HepG2 (cell line): ENCODE measurements at regions not wholly inside any gene's neighbourhood (a gene's known extent, or its start where the extent isn't known, plus 50 kb on each side); places are given as distances from the start of the nearest gene placed in this dataset.
A peak's percentile ranks its signal among the peaks of the same experiment; 100 is the strongest.

Experiments used
- ATAC-seq: fragments of 200-7000 bp; cut with Tn5 transposase; 3 replicates; pipeline ENCODE4 v1.9.1; 2020; ENCODE audit warnings: mild to moderate bottlenecking, moderate library complexity
- BruUV-seq: library from RNA; stranded (reverse); fragments of 400-500 nt; replicated peaks from 2 replicates; lab custom pipeline; 2021; lab: Mats Ljungman, UMichigan
- CTCF ChIA-PET: fragments of 300-600 bp; formaldehyde crosslinking; extraction: SDS; loops from one replicate; lab custom pipeline; 2021; ENCODE audit warnings: low total read pairs, inconsistent platforms, low intra/inter-chr PET ratio; lab: Yijun Ruan, JAX
- POLR2A ChIA-PET: fragments of 350-600 bp; sonication (Branson Sonifier 250); formaldehyde crosslinking; loops from one replicate; lab custom pipeline; 2020; ENCODE audit warnings: antibody characterized with exemption, inconsistent platforms; lab: Yijun Ruan, JAX
- DNase-seq: peaks from one replicate; pipeline ENCODE4 v3.0.0-alpha.2; 2015; ENCODE audit warnings: low spot score
- FAIRE-seq: peaks from 3 replicates; lab custom pipeline; 2011; peaks lifted over from hg19 to GRCh38; lab: Jason Lieb, UNC
- H2AFZ ChIP-seq: one replicate; pipeline ENCODE4 v1.6.1; 2011; ENCODE audit warnings: low read length, inconsistent platforms
- H3K27ac ChIP-seq: fragments of 300-600 bp; 3 replicates; pipeline ENCODE4 v1.8.0; 2011; ENCODE audit warnings: mixed run types, mild to moderate bottlenecking, mixed read lengths, low read length, inconsistent platforms; ENCODE audit not compliant: insufficient read depth; ENCODE audit errors: extremely low read length
- H3K27me3 ChIP-seq, 2 experiments: fragments of 200-600 bp in 1 of 2; 2 replicates in 1 of 2; 3 replicates in 1 of 2; pipeline versions ENCODE4 v1.6.0 to v1.8.0; 2011; ENCODE audit warnings: low read length in 2 of 2, mild to moderate bottlenecking in 2 of 2, moderate library complexity in 2 of 2, inconsistent platforms in 1 of 2; ENCODE audit not compliant: insufficient read depth in 2 of 2, control insufficient read depth in 1 of 2
- H3K36me3 ChIP-seq, 2 experiments: fragments of 200-600 bp in 1 of 2; replicated peaks in 1 of 2; 2 replicates in 1 of 2; 3 replicates in 1 of 2; pipeline versions ENCODE4 v1.5.1 to v1.8.0; 2011; ENCODE audit warnings: low read length in 2 of 2, inconsistent platforms in 1 of 2; ENCODE audit not compliant: insufficient read depth in 2 of 2, control insufficient read depth in 1 of 2
- H3K4me1 ChIP-seq: 2 replicates; pipeline ENCODE4 v1.5.1; 2012; ENCODE audit warnings: low read length, inconsistent platforms; ENCODE audit not compliant: insufficient read depth
- H3K4me2 ChIP-seq: 2 replicates; pipeline ENCODE4 v1.6.0; 2011; ENCODE audit warnings: low read depth, low read length, inconsistent platforms
- H3K4me3 ChIP-seq, 3 experiments: fragments of 200-600 bp in 1 of 3; sonication (generic), shearing (Covaris generic) in 1 of 3; replicated peaks in 1 of 3; 2 replicates each; pipeline ENCODE4 v1.5.1; 2011 to 2016; ENCODE audit warnings: low read length in 3 of 3, inconsistent platforms in 2 of 3, low read depth in 2 of 3, mild to moderate bottlenecking in 2 of 3, control low read depth in 1 of 3, mixed read lengths in 1 of 3; ENCODE audit not compliant: insufficient read depth in 1 of 3
- H3K79me2 ChIP-seq: one replicate; pipeline ENCODE4 v1.6.1; 2011; ENCODE audit warnings: low read length, inconsistent platforms; ENCODE audit not compliant: insufficient read depth
- H3K9ac ChIP-seq: 2 replicates; pipeline ENCODE4 v1.6.0; 2011; ENCODE audit warnings: mild to moderate bottlenecking, low read depth, low read length, inconsistent platforms; ENCODE audit not compliant: insufficient read depth
- H3K9me3 ChIP-seq: 2 replicates; pipeline ENCODE4 v1.5.1; 2012; ENCODE audit warnings: mild to moderate bottlenecking, low read length
- H4K20me1 ChIP-seq: 2 replicates; pipeline ENCODE4 v1.6.0; 2011; ENCODE audit warnings: inconsistent platforms, mild to moderate bottlenecking, low read length, moderate library complexity; ENCODE audit not compliant: insufficient read depth
- FOXJ3 ChIP-seq: sonication (generic); formaldehyde crosslinking; IDR thresholded peaks from 2 replicates; pipeline ENCODE4 v1.4.0; 2020; ENCODE audit warnings: missing genetic modification reagents, mild to moderate bottlenecking, borderline replicate concordance
- GABPB1 ChIP-seq: IDR thresholded peaks from 2 replicates; pipeline ENCODE4 v1.6.1; 2016; ENCODE audit warnings: mild to moderate bottlenecking, missing genetic modification reagents, moderate library complexity, missing compliant biosample characterization
- SMYD3 ChIP-seq: sonication (generic); formaldehyde crosslinking; IDR thresholded peaks from 2 replicates; pipeline ENCODE4 v1.8.1; 2023; ENCODE audit warnings: mild to moderate bottlenecking, missing genetic modification reagents
- ZNF263 ChIP-seq: sonication (generic); formaldehyde crosslinking; IDR thresholded peaks from 2 replicates; pipeline ENCODE4 v1.4.0; 2020; ENCODE audit warnings: missing genetic modification reagents
- WGBS: methylation state at CpG from one replicate; pipeline ENCODE4 v1.1.6; 2017; ENCODE audit warnings: low lambda C conversion rate; 5-methylcytosine and 5-hydroxymethylcytosine counted together
- in situ Hi-C: cut with HindIII; loops from 2 replicates; pipeline ENCODE4 v1.10.0; 2017; ENCODE audit warnings: low pct_unique_long_range_greater_than_20kb; ENCODE audit not compliant: extremely low pct_ligation_motif_present
- intact Hi-C: fragments of 100-400 bp; cut with micrococcal nuclease; formaldehyde crosslinking; loops from one replicate; pipeline ENCODE4 v1.10.0; 2022; ENCODE audit not compliant: unreplicated experiment
- TF ChIP-seq, protein P1 (sequence below): IDR thresholded peaks from 2 replicates; pipeline ENCODE4 v1.6.1; 2016; ENCODE audit warnings: control low read depth

DNA sequence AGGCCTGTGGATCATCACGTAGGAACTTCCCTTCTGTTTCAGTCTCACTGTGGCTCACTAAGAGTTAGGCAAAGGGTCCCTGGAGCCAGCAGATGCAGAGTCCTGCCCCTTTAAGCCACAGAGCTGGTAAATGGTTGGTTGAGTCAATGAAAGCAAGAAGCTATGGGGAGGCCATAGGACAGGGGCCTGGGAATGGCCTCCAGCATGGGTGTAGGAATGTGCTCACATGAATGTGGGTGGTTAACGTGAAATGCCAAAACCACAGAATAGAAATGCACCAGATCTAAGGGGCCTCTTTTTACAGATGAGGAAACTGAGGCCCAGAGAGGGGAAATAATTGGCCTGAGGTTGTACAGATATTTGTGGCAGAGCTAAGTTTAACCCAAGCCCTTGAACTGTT, 150.3 kb downstream of the TLE3 start:
- Histone ChIP-seq H3K9ac (no peak overlapping the region), H2AFZ (no peak overlapping the region), H4K20me1 (no peaks in the 10 kb centered on the region), H3K27ac (no peak overlapping the region), H3K27me3 (peaks cover 1 to 22% of the 10 kb centered on the region in 2 experiments; a peak in 3 of 5 replicates), H3K36me3 (no peaks in the 10 kb centered on the region)
- ChIA-PET POLR2A (no interaction called here), CTCF (no interaction called here)
- DNase-seq (no peak), ATAC-seq (no peak)
- intact Hi-C loops: no loop called here
- in situ Hi-C loops: no loop called here
- BruUV-seq: no TSS peak
- 28% methylated on average over 2 of the region's 2 CpGs for WGBS
- TF ChIP-seq, protein P1, sequence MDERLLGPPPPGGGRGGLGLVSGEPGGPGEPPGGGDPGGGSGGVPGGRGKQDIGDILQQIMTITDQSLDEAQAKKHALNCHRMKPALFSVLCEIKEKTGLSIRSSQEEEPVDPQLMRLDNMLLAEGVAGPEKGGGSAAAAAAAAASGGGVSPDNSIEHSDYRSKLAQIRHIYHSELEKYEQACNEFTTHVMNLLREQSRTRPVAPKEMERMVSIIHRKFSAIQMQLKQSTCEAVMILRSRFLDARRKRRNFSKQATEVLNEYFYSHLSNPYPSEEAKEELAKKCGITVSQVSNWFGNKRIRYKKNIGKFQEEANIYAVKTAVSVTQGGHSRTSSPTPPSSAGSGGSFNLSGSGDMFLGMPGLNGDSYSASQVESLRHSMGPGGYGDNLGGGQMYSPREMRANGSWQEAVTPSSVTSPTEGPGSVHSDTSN: no peak
- TF ChIP-seq, all 625 proteins: peak for 0
- Histone ChIP-seq H3K4me2 (no peak overlapping the region), H3K9me3 (no peaks in the 10 kb centered on the region), H3K4me3 (no peak overlapping the region), H3K79me2 (no peaks in the 10 kb centered on the region), H3K4me1 (no peaks in the 10 kb centered on the region)
- FAIRE-seq: no peak

DNA sequence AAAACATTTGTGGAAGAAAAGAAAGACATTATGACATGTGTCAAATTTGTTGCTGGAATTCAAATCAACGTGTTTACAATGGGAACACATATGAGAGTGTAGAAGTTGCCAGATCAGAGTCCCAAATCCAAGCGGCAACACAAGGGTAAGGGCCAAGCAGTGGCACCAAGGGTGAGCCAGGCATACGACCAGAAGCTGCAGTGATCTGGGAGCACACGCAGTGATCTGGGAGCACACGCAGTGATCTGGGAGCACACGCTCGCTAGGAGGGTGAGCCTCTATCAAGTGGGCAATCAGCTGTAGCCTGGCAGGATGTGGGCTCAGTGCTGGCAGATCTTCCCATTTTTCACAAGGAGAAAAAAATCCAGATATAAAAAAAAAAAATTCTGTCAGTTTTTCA, 148.2 kb downstream of the TLE3 start:
- no TSS peak for BruUV-seq

More for the DNA sequence above, 148.2 kb downstream of the TLE3 start:
- no peak overlapping the region for H3K27ac ChIP-seq
- H3K4me3 ChIP-seq: no peak overlapping the region
- 15% methylated on average over 7 of the region's 7 CpGs for whole genome bisulfite sequencing
- no peak for ATAC-seq
- FAIRE-seq: no peak
- H3K9ac ChIP-seq: no peak overlapping the region
- intact Hi-C loops: no loop called here
- no peak overlapping the region for H2AFZ ChIP-seq
- no peaks in the 10 kb centered on the region for H3K4me1 ChIP-seq
- TF ChIP-seq FOXJ3 (CRISPR knock-in tag) (no peak), SMYD3 (CRISPR knock-in tag) (no peak), ZNF263 (CRISPR knock-in tag) (peak; percentile 46; the same call in 1 of the 2 replicates), GABPB1 (CRISPR knock-in tag) (no peak)
- TF ChIP-seq, all 625 proteins: peak for 1
- Histone ChIP-seq H3K36me3 (no peaks in the 10 kb centered on the region), H3K27me3 (peaks cover 0 to 15% of the 10 kb centered on the region in 2 experiments; a peak in 2 of 5 replicates), H3K9me3 (no peaks in the 10 kb centered on the region), H4K20me1 (no peaks in the 10 kb centered on the region), H3K4me2 (no peak overlapping the region), H3K79me2 (no peaks in the 10 kb centered on the region)
- in situ Hi-C loops: no loop called here
- POLR2A ChIA-PET: no interaction called here
- CTCF ChIA-PET: no interaction called here
- DNase-seq: no peak
